Activated gamma-delta T cell (primary cell): ENCODE measurements at regions not wholly inside any gene's neighbourhood (a gene's known extent, or its start where the extent isn't known, plus 50 kb on each side); places are given as distances from the start of the nearest gene placed in this dataset.

ENCODE experiments used
- DNase-seq: peaks from one replicate; lab custom pipeline; 2025; lab: John Stamatoyannopoulos, UW

DNA sequence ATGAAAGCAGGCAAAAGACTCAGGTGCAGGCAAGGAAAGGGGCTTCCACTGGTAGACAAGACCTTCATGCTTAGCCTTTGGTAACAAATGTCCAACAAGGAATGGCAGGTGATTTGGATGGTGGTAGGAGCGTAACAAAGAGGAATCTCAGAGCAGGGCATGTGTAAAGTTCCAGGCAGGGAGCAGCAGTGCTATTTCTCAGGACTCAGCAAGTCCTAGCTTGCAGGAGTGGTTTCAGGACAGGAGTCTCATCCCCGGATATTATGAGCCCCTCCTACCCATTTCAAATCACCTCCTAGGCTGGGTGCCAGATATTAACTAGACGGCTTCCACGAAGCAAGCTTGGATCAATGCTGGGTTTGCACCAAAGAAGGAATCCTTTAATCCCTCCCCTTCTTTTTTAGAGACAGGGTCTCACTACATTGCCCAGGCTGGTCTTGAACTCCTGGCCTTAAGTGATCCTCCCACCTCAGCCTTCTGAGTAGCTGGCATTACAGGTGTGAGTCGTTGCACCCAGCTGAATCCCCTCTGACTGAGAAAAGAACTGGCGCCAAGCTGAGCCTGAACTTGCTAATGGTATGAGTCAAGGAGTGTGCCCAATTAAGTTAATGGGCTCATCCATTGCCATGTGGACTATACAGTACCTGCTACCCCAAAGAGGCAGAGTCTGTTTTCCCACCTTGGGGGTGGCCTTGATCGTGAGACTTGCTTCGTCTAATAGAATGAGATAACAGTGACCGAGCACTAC is 190.3 kb downstream of the ARL4C start:
- no peak for DNase-seq

DNA sequence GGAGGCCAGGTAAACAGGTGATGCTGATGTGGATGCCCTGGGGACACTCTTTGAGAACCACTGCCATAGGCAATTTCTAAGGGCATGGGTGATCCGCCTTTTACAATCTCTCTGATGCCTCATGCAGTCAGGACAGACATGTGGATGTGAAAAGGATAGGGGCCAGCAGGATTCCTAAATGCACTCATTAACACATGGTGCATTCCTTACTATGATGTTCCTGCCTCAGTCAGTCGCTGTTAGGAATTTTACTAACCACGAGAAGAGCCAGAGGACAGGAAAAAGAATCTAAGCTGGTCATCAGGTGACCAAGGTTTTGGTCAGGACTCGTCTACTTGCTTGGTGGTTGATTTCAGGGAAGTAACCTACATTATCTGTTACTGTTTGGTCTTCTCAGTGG is 191.0 kb downstream of the ARL4C start:
- DNase-seq, result no peak

- no peak for DNase-seq
These were observed 191.9 kb downstream of the ARL4C start for GRCh38 chr2:234304950-234305349.

GRCh38 chr2:234302664-234302991 is 194.3 kb downstream of the ARL4C start:
- DNase-seq, result no peak

DNA sequence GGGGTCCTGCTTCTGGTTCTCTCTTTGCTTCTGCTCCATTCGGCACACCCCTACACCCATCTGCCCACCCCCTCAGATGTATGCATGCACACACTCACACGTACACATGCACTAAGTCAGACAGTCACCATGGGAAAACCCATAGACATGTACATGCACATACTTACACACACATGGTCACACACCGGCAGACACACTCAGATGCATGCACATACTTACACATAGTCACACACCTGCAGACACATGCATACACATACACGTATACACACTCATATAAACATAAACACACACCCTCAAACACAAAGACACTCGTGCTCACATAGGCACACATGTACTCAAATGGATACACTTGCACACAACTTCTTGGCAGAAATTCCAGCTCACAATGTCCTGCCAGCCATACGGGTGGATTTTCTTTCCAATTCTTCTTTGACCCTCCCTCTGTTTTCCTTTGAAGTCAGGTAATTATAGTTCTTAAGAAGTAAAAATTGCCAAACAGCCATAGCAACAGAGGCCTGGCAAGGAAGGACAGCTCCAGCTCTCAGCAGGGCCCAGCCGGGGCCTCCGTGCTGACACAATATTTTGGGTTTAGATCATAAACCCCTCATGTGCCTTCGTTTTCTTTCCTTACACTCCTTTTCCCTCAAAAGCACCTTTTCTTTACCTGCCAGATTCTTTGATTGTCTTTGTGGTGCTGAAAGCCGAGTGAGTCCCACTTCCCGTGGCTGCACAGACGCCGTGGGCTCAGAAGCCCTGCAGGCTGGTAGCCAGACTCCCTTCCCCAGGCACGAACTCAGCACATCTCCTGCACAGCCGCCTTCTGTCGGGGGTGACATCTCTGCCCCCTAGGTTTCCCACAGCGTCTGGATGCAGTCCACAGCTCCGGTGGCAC is 195.7 kb downstream of the ARL4C start:
- no peak for DNase-seq

DNA sequence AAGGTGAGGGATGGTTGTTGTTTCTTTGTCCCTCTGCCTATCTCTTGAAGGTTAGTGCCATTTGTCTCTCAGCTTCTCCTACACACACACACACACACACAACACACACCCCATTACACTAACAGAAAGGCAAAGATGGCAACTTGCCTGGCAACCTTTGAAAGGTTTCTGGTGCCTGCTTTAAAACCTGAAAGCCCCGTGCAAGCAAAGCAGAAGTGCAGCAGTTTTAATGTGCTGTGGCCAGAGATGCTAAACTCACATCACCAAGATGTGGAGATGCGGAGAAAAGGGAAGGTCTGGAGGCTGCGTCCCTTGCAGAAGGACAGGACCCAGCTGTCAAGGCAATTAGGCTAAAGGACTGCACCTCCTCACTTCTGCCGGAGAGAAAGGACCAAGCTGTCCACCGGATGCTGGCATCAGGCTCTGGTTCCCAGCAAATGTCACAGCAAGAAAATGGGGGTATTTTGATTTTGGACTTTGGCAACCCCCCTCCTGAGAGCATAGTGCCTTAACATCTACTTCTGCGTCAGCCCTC is 196.4 kb downstream of the ARL4C start:
- no peak for DNase-seq

DNA sequence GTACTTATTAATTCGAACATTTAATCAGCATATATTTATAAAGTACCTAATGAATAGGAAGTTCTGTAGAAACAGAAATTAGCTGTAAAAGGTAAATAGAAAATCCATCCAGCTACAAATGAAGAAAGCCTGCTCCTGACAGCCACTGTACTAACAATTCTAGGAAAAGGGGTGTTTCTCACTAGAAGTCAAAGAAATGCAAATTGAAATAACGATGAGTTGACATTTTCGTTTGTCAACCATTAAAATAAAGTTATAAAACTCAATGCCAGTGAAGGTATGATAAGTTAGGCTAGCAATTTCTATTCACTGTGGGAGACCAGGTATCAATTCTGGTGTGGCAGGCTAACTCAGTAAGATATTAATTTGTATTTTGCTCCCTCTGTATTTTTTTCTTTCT is 198.0 kb downstream of the ARL4C start:
- DNase-seq, result no peak

GRCh38 chr2:234296991-234297390 is 199.9 kb downstream of the ARL4C start:
- no peak for DNase-seq

DNA sequence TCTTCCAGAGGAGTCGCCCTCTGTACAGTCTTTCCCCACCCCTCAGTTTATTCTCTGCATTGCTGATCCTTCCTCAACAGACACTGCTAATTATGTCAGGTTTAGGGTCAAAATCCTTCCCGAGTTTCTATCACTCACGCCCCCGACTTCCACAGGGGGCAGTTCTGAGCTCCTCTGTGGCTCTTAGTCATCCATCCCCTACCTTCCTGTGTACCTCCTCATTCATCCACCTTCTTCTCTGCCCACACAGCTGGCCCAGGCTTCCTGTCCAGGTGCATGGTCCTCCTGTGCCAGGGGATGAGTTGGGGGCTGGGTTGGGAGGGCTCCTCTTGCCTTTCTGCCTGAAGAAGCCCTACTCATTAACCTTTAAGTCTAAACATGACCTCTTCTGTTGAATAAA is 202.9 kb downstream of the ARL4C start:
- DNase-seq, result no peak

DNA sequence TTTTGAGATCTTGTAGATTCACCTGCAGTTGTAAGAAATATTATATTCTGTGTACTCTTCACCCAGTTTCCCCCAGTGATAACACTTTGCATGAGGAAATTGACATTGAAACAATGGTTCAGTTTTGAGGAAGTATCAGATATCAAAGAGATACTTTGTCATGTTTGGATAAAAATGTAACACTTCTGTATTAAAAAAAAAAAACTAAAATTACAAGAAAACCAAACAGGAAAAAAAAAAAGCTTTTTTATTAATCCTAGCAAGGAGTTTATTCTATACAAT is 204.0 kb downstream of the ARL4C start:
- no peak for DNase-seq

DNA sequence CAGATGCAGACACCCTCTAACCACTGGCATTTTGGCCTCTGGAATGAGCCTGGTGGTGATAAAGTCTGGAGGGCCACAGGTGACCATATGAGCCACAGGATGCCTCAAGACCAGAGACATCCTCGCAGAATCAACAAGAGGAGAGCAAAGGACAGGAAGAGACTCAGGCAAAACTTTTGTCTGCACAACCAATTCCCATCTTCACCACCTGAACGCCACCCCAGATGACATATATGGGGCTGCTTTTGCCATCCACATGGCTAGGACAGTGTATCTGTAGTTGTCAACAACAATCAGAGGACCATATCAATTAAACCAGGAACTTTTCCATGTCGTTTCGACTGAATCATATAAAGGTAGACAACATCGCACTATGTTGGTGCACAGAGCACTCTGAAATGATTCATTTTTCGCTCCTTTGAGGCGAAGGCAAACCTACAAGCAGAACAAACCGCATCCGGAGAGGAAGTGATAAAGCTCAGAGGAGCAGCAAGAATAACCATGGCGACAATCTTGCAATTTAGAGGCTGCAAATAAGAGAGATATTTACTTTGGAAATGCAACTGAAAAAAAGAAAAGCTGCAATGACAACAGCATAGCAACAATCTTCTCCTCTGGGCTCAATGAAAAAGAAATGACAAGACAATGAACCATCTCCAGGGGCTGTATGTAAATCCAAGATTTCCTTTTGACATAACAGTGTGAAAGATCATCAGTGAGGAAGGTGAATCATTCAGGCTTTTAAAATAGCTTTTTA is 204.5 kb downstream of the ARL4C start:
- no peak for DNase-seq

GRCh38 chr2:234291765-234292204 is 205.1 kb downstream of the ARL4C start:
- DNase-seq, result no peak

GRCh38 chr2:234290671-234291070 is 206.2 kb downstream of the ARL4C start:
- peak; percentile 21 for DNase-seq

DNA sequence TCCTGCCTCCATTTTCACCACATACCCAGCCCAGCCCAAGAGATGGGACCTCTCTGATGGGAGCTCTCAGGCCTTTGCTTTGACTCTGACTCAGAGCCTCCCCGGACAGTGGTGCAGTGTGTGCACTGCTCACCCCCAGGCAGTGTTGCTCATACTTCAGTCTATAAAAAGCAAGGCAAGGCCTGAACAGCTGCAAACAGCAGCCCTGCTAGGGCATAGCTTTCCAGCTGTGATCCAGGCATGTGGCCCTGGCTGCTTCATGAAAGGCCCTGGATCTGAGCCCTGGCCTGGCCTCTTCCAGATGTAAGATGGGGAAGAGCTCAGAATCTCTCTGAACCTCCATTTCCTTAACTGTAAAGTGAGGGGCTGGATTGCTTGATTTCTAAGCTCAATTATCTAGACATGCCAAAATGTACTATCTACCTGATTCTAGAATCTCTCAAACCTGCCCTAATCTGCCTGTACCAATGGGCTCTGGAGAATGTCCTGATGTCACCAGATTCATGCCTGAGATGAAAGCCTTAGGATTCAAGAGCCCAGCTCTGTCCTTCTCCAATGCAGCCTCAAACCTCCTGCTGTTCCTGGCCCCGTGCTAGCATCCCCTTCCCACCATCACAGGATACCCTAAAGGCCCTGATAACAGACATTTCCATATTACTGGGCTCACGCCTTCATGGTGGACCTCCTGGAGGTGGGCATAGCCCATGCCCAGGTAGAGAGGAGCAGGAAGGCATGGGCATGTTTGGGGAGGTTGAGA is 206.9 kb downstream of the ARL4C start:
- DNase-seq, result no peak

DNA sequence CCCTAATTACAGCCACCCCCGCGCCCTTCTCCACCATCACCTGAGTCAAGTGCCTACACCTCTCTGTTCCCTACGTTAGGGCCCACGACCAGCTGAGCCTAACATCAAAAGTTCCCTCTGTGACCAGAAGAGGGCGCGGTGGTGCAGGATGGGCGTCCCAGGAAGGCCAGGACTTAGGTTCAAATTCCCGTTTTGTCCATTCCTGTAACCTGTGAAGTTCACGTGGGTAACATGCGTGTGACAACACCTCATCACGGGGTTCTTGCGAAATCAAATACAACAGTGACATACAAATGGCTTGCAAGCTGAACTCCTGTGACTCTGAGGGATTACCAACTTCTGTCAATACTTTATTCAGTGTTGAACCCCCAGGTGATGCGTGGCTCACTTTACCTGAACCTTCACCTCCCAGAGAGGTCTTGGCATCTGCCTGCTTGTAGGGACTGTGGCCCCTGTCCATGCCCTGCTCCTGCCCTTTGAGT is 207.9 kb downstream of the ARL4C start:
- no peak for DNase-seq

DNA sequence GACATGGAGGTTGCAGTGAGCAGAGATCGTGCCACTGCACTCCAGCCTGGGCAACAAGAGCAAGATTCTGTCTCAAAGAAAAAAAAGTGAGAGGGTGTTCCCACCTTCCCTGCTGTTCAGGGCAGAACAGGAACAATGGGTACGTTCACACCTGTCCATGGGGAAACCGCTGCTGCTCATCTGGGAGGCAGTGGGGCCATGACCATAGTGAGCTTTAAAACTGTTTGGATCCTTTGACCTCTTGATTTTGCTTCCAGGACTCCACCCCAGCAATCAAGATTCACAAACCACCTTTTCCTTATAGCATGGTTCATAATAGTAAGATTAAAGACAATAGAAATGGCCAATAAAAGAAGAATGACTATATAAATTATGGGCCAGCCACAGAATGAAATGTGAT is 209.2 kb downstream of the ARL4C start:
- DNase-seq, result no peak

GRCh38 chr2:234286956-234287355 is 209.9 kb downstream of the ARL4C start:
- no peak for DNase-seq

DNA sequence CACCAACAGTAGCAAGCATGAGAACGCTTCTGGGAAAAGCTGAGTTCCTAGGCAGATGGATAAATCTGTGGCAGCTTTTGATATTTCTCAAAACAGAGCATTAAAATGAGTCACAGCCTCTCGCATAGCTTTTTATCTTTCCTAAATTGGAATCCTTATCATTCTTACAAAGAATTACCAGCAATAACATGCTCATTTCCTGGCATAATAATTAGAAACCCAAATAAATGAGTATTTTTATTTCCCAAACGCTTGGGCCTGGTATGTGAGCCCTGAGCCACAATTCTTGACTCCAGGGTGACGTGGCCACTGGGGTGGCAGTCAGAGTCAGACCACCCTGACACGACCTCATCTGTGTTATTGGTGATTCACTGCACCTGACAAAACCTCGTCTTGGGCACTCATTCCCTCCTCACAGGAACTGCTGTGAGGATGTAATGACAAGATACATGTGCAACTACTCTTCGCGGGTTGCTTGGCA is 210.7 kb downstream of the ARL4C start:
- no peak for DNase-seq

DNA sequence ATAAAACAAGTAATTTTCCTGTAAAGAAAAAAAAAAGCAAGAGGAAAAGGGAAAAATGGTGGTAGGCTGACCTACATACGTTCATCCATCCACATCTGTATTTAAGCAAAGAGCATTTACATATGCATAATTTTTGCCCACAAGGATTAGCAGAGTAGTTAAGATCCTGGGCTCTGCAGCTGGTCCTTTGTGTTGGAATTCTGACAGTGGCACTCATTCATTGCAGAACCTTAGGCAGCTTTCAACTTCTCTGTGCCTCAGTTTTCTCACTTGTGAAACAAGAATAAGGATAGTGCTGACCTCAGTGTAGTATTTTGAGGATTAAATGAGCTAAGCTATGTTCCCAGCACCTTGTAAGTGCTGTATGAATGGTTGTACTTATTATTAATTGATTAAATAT is 211.3 kb downstream of the ARL4C start:
- no peak for DNase-seq

DNA sequence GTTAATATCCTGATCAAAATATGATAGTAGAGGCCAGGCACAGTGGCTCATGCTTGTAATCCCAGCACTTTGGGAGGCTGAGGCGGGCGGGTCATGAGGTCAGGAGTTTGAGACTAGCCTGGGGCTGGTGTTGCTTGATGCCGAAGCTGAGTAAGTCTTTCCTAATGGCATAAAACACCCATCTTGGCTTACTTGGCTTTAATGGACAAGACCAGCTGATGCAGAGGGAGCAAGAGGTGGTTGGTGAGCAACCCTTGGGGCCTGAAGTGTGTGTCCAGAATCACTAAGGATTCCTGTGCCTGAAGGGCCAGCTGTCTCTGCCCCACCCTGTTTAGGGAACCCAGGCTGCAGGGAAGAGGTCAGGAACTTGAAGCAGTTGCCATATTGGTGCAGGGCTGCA is 217.2 kb downstream of the ARL4C start:
- no peak for DNase-seq

GRCh38 chr2:234278556-234279255 is 218.2 kb downstream of the ARL4C start:
- DNase-seq, result no peak
